SK-N-SH (cell line): ENCODE measurements at regions not wholly inside any gene's neighbourhood (a gene's known extent, or its start where the extent isn't known, plus 50 kb on each side); places are given as distances from the start of the nearest gene placed in this dataset.

Experiments
- CTCF ChIA-PET: fragments of 300-600, 350-600 bp; formaldehyde crosslinking; extraction: SDS; loops from one replicate; lab custom pipeline; 2021; lab: Yijun Ruan, JAX
- POLR2A ChIA-PET: fragments of 350-600 bp; sonication (Branson Sonifier 250); formaldehyde crosslinking; extraction: SDS; loops from one replicate; lab custom pipeline; 2020; ENCODE audit warnings: antibody characterized with exemption, inconsistent platforms; lab: Yijun Ruan, JAX
- DNase-seq: peaks from one replicate; pipeline ENCODE4 v3.0.0; 2012
- H2AFZ ChIP-seq: fragments of 200-600 bp; sonication (generic); 2 replicates; pipeline ENCODE4 v1.8.1; 2016; ENCODE audit warnings: antibody characterized with exemption, mild to moderate bottlenecking, low read depth
- H3F3A ChIP-seq: fragments of 200-600 bp; sonication (generic); replicated peaks from 2 replicates; pipeline ENCODE3; 2016; ENCODE audit warnings: antibody characterized with exemption, mild to moderate bottlenecking; ENCODE audit not compliant: insufficient read depth
- H3K27ac ChIP-seq, 2 experiments: fragments of 200-500 bp in 1 of 2; fragments of 200-600 bp in 1 of 2; sonication (Bioruptor generic) in 1 of 2; sonication (generic), shearing (Covaris generic) in 1 of 2; 2 replicates each; pipeline versions ENCODE4 v1.5.1 to v1.6.1; 2014 to 2016; ENCODE audit warnings: low read depth in 2 of 2, inconsistent platforms in 1 of 2, low read length in 1 of 2, mild to moderate bottlenecking in 1 of 2, mixed read lengths in 1 of 2
- H3K27me3 ChIP-seq: fragments of 200-600 bp; sonication (generic), shearing (Covaris generic); 2 replicates; pipeline ENCODE4 v1.6.1; 2016; ENCODE audit warnings: mixed run types; ENCODE audit not compliant: insufficient read depth
- H3K36me3 ChIP-seq, 2 experiments: fragments of 200-500 bp in 1 of 2; fragments of 200-600 bp in 1 of 2; sonication (Bioruptor generic) in 1 of 2; sonication (generic) in 1 of 2; replicated peaks in 1 of 2; 2 replicates each; pipeline versions ENCODE3 to v1.5.1; 2014 to 2016; ENCODE audit warnings: low read length in 1 of 2, mild to moderate bottlenecking in 1 of 2; ENCODE audit not compliant: insufficient read depth in 2 of 2, control insufficient read depth in 1 of 2
- H3K4me1 ChIP-seq, 2 experiments: fragments of 200-500 bp in 1 of 2; fragments of 200-600 bp in 1 of 2; sonication (Bioruptor generic) in 1 of 2; sonication (generic), shearing (Covaris generic) in 1 of 2; 2 replicates each; pipeline versions ENCODE4 v1.5.1 to v1.6.1; 2014 to 2016; ENCODE audit warnings: low read depth in 1 of 2, low read length in 1 of 2, mixed run types in 1 of 2; ENCODE audit not compliant: insufficient read depth in 2 of 2, control insufficient read depth in 1 of 2
- H3K4me2 ChIP-seq: fragments of 200-600 bp; sonication (generic), shearing (Covaris generic); 2 replicates; pipeline ENCODE4 v1.6.1; 2017; ENCODE audit warnings: mixed run types
- H3K4me3 ChIP-seq, 2 experiments: fragments of 200-500 bp in 1 of 2; fragments of 200-600 bp in 1 of 2; sonication (Bioruptor generic) in 1 of 2; sonication (generic), shearing (Covaris generic) in 1 of 2; 2 replicates each; pipeline versions ENCODE4 v1.5.1 to v1.8.1; 2014 to 2016; ENCODE audit warnings: low read depth in 2 of 2, inconsistent platforms in 1 of 2, low read length in 1 of 2, mild to moderate bottlenecking in 1 of 2, mixed read lengths in 1 of 2, moderate library complexity in 1 of 2
- H3K79me2 ChIP-seq: fragments of 200-600 bp; sonication (generic); 2 replicates; pipeline ENCODE4 v1.8.1; 2017; ENCODE audit warnings: mild to moderate bottlenecking; ENCODE audit not compliant: insufficient read depth
- H3K9ac ChIP-seq: fragments of 200-600 bp; sonication (generic); 2 replicates; pipeline ENCODE4 v1.6.1; 2017; ENCODE audit warnings: mixed run types
- H3K9me2 ChIP-seq: fragments of 200-600 bp; sonication (generic); 2 replicates; pipeline ENCODE4 v1.6.1; 2017; ENCODE audit warnings: mixed run types
- H3K9me3 ChIP-seq: fragments of 200-600 bp; sonication (generic); 2 replicates; pipeline ENCODE4 v1.6.1; 2017; ENCODE audit warnings: mixed run types, mild to moderate bottlenecking, moderate library complexity
- H4K20me1 ChIP-seq: fragments of 200-600 bp; sonication (generic); 2 replicates; pipeline ENCODE4 v1.6.1; 2017; ENCODE audit warnings: mild to moderate bottlenecking, mixed run types; ENCODE audit not compliant: insufficient read depth
- ELF1 ChIP-seq: IDR thresholded peaks from 2 replicates; pipeline ENCODE4 v1.4.0; 2012
- FOXJ3 ChIP-seq: sonication (generic); formaldehyde crosslinking; IDR thresholded peaks from 2 replicates; pipeline ENCODE4 v1.5.1; 2020; ENCODE audit warnings: mild to moderate bottlenecking, missing genetic modification reagents
- GATA2 ChIP-seq: sonication (generic); formaldehyde crosslinking; IDR thresholded peaks from 2 replicates; pipeline ENCODE4 v1.5.0; 2020; ENCODE audit warnings: mild to moderate bottlenecking, missing genetic modification reagents
- JUND ChIP-seq: IDR thresholded peaks from 2 replicates; pipeline ENCODE4 v1.4.0; 2012
- MEF2A ChIP-seq: IDR thresholded peaks from 2 replicates; pipeline ENCODE4 v1.4.0; 2012; ENCODE audit warnings: low read depth, borderline replicate concordance
- RAD21 ChIP-seq: IDR thresholded peaks from 2 replicates; pipeline ENCODE4 v1.6.1; 2012; ENCODE audit warnings: mild to moderate bottlenecking, low read length
- RCOR1 ChIP-seq: fragments of 150-350 bp; IDR thresholded peaks from 2 replicates; pipeline ENCODE4 v1.6.1; 2017; ENCODE audit warnings: antibody characterized with exemption, low read length
- RFX5 ChIP-seq: IDR thresholded peaks from 2 replicates; pipeline ENCODE4 v1.6.1; 2012; ENCODE audit warnings: mild to moderate bottlenecking, improper control_type of control experiment, low read length
- TCF12 ChIP-seq: IDR thresholded peaks from 2 replicates; pipeline ENCODE4 v1.4.0; 2012
- WGBS: methylation state at CpG from one replicate; pipeline ENCODE4 v1.1.6; 2017; ENCODE audit warnings: low lambda C conversion rate; 5-methylcytosine and 5-hydroxymethylcytosine counted together
- TF ChIP-seq, protein P1 (sequence below): fragments of 200-600 bp; sonication (generic); IDR thresholded peaks from 2 replicates; pipeline ENCODE4 v1.6.1; 2017; ENCODE audit warnings: antibody characterized with exemption, mild to moderate bottlenecking, moderate library complexity
- TF ChIP-seq, protein P2 (sequence below): fragments of 150-350 bp; IDR thresholded peaks from 2 replicates; pipeline ENCODE4 v1.6.1; 2016; ENCODE audit warnings: mild to moderate bottlenecking, low read depth, low read length
- TF ChIP-seq, protein P3 (sequence below): IDR thresholded peaks from 2 replicates; pipeline ENCODE4 v1.6.1; 2012; ENCODE audit warnings: mild to moderate bottlenecking, low read depth, low read length, moderate library complexity
- TF ChIP-seq, protein P4 (sequence below): IDR thresholded peaks from 2 replicates; pipeline ENCODE4 v1.4.0; 2012; ENCODE audit warnings: low read depth
- TF ChIP-seq, protein P5 (sequence below): IDR thresholded peaks from 2 replicates; pipeline ENCODE4 v1.4.0; 2012; ENCODE audit warnings: low read depth, borderline replicate concordance
- TF ChIP-seq, protein P6 (sequence below): IDR thresholded peaks from 2 replicates; pipeline ENCODE4 v1.4.0; 2012; ENCODE audit warnings: low read depth, borderline replicate concordance

DNA sequence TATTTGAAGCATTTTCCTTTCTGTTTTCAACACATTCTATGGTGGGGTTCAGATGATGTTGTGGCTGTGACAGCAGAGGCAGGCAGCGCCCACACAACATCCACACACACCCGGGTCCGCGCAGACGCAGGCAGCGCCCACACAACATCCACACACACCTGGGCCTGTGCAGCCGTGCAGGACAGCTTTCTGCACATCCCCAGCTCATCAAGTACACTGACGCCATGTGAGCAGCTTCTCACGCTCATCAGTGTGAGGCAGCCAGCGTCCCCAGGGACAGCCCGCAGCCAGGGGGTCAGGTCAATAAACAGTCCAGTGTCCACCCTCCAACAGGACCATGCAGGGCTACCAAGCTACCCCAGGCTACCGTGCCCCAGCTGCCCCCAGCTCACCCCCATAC lies 272.8 kb upstream of the TCERG1L start:
- ChIA-PET POLR2A (no interaction called here), CTCF (no interaction called here)
- DNase-seq: no peak
- Histone ChIP-seq H3K9ac (no peak overlapping the region), H3K4me2 (no peak overlapping the region), H2AFZ (no peak overlapping the region), H3K27me3 (no peaks in the 10 kb centered on the region), H4K20me1 (no peaks in the 10 kb centered on the region), H3K36me3 (no peaks in the 10 kb centered on the region), H3K4me1 (no peaks in the 10 kb centered on the region), H3K27ac (no peak overlapping the region), H3K79me2 (no peaks in the 10 kb centered on the region), H3F3A (no peaks in the 10 kb centered on the region), H3K9me2 (no peaks in the 10 kb centered on the region), H3K9me3 (no peaks in the 10 kb centered on the region), H3K4me3 (no peak overlapping the region)
- TF ChIP-seq, protein P1, sequence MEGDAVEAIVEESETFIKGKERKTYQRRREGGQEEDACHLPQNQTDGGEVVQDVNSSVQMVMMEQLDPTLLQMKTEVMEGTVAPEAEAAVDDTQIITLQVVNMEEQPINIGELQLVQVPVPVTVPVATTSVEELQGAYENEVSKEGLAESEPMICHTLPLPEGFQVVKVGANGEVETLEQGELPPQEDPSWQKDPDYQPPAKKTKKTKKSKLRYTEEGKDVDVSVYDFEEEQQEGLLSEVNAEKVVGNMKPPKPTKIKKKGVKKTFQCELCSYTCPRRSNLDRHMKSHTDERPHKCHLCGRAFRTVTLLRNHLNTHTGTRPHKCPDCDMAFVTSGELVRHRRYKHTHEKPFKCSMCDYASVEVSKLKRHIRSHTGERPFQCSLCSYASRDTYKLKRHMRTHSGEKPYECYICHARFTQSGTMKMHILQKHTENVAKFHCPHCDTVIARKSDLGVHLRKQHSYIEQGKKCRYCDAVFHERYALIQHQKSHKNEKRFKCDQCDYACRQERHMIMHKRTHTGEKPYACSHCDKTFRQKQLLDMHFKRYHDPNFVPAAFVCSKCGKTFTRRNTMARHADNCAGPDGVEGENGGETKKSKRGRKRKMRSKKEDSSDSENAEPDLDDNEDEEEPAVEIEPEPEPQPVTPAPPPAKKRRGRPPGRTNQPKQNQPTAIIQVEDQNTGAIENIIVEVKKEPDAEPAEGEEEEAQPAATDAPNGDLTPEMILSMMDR: no peak
- no peak for TF ChIP-seq RFX5
- no peak for TF ChIP-seq GATA2 (CRISPR knock-in tag)
- TF ChIP-seq, protein P2, sequence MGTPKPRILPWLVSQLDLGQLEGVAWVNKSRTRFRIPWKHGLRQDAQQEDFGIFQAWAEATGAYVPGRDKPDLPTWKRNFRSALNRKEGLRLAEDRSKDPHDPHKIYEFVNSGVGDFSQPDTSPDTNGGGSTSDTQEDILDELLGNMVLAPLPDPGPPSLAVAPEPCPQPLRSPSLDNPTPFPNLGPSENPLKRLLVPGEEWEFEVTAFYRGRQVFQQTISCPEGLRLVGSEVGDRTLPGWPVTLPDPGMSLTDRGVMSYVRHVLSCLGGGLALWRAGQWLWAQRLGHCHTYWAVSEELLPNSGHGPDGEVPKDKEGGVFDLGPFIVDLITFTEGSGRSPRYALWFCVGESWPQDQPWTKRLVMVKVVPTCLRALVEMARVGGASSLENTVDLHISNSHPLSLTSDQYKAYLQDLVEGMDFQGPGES: no peak
- TF ChIP-seq RAD21: no peak
- no peak for TF ChIP-seq ELF1
- TF ChIP-seq JUND: no peak
- TF ChIP-seq, protein P3, sequence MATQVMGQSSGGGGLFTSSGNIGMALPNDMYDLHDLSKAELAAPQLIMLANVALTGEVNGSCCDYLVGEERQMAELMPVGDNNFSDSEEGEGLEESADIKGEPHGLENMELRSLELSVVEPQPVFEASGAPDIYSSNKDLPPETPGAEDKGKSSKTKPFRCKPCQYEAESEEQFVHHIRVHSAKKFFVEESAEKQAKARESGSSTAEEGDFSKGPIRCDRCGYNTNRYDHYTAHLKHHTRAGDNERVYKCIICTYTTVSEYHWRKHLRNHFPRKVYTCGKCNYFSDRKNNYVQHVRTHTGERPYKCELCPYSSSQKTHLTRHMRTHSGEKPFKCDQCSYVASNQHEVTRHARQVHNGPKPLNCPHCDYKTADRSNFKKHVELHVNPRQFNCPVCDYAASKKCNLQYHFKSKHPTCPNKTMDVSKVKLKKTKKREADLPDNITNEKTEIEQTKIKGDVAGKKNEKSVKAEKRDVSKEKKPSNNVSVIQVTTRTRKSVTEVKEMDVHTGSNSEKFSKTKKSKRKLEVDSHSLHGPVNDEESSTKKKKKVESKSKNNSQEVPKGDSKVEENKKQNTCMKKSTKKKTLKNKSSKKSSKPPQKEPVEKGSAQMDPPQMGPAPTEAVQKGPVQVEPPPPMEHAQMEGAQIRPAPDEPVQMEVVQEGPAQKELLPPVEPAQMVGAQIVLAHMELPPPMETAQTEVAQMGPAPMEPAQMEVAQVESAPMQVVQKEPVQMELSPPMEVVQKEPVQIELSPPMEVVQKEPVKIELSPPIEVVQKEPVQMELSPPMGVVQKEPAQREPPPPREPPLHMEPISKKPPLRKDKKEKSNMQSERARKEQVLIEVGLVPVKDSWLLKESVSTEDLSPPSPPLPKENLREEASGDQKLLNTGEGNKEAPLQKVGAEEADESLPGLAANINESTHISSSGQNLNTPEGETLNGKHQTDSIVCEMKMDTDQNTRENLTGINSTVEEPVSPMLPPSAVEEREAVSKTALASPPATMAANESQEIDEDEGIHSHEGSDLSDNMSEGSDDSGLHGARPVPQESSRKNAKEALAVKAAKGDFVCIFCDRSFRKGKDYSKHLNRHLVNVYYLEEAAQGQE: no peak
- TF ChIP-seq, protein P4, sequence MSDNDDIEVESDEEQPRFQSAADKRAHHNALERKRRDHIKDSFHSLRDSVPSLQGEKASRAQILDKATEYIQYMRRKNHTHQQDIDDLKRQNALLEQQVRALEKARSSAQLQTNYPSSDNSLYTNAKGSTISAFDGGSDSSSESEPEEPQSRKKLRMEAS: no peak
- TF ChIP-seq FOXJ3 (CRISPR knock-in tag): no peak
- no peak for TF ChIP-seq TCF12
- TF ChIP-seq, protein P5, sequence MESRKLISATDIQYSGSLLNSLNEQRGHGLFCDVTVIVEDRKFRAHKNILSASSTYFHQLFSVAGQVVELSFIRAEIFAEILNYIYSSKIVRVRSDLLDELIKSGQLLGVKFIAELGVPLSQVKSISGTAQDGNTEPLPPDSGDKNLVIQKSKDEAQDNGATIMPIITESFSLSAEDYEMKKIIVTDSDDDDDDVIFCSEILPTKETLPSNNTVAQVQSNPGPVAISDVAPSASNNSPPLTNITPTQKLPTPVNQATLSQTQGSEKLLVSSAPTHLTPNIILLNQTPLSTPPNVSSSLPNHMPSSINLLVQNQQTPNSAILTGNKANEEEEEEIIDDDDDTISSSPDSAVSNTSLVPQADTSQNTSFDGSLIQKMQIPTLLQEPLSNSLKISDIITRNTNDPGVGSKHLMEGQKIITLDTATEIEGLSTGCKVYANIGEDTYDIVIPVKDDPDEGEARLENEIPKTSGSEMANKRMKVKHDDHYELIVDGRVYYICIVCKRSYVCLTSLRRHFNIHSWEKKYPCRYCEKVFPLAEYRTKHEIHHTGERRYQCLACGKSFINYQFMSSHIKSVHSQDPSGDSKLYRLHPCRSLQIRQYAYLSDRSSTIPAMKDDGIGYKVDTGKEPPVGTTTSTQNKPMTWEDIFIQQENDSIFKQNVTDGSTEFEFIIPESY: no peak
- TF ChIP-seq MEF2A: no peak
- TF ChIP-seq RCOR1: no peak
- TF ChIP-seq, protein P6, sequence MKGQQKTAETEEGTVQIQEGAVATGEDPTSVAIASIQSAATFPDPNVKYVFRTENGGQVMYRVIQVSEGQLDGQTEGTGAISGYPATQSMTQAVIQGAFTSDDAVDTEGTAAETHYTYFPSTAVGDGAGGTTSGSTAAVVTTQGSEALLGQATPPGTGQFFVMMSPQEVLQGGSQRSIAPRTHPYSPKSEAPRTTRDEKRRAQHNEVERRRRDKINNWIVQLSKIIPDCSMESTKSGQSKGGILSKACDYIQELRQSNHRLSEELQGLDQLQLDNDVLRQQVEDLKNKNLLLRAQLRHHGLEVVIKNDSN: no peak
- 47% methylated on average over 12 of the region's 12 CpGs for WGBS
